Skeletal muscle cell (primary cell): ENCODE measurements at regions not wholly inside any gene's neighbourhood (a gene's known extent, or its start where the extent isn't known, plus 50 kb on each side); places are given as distances from the start of the nearest gene placed in this dataset.
A peak's percentile ranks its signal among the peaks of the same experiment; 100 is the strongest.

Experiments used
- DNase-seq: peaks from one replicate; pipeline ENCODE4 v3.0.0-alpha.2; 2010; ENCODE audit warnings: low read depth
- H3K4me3 ChIP-seq: 2 replicates; pipeline ENCODE4 v1.5.1; 2011; ENCODE audit warnings: low read depth, mild to moderate bottlenecking, control low read depth, low read length, moderate library complexity

DNA sequence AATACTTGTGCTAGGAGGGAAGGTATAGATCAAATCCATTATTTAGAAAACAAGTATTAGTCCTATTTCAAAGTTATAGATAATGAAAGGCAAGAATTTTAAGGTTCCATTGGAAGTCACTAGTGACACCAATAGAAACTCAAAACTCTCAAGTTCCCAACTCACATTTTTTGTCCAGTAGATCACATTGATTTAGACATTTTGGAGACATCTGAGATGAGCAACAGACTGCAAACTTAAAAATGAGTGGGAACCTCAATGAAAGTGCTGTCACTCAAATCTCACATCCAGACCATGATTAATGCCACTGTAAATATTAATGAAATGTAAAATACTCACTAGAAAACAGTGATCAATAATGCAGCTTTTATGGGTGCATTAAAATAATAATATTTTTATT lies 405.0 kb downstream of the ENC1 start:
- no peak overlapping the region for H3K4me3 ChIP-seq
- no peak for DNase-seq

DNA sequence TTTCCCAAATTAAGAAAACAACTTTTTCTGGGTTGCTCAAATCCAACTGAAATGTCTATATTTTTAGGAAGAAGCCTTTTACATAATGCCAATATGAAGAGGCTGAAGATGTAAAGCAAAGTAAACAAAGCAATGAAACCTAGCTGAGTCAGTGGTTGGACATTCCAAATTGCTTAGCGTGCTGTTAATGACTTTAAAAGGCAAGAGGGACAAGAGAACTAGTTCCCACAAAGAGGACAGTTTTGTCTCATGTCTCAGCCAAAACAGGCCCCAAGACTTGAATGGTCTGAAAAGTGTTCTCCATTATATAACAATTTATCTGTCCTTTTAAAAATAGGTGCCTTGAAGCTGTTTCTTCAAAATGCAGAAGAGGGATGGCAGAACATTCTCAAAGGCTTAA lies 407.0 kb downstream of the ENC1 start:
- DNase-seq = peak; percentile 47
- H3K4me3 ChIP-seq = no peak overlapping the region

DNA sequence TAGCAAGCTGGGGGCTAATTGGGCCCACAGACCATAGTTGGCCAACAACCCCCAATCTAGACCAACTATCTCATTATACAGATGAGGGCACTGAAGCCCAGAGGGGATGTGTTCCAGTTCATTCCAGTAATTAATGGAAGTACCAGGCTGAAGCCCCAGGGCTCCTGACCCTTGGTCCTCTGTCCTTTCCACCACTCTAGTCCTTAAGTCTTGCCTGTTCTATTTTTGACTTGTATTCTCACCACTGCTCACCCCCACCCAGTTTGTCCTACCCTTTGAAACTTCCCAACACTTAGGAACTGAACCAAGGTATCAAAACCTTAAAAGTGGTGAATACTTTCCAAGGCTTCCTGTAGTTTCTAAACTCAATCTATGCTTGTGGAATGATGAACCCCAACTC lies 407.4 kb downstream of the ENC1 start:
- no peak for DNase-seq
- no peak overlapping the region for H3K4me3 ChIP-seq

DNA sequence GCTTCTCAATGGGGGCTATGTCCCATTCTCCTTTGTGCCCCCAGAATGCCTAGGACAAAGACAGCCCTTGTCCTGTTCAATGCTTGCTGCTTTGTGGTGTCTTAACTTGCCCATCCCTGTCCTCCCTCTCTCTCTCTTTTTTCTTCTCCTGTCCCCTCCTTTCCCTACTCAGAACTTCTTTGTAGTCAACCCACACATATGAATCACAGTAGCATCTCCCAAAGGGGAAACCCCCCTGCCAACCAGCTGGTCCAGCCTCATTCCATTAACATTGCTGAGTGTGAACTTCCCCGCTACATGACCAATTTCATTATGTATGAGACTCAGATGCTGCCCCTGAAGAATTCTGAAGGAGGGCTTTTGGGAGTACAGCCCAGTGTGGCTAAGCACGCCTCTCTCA lies 408.3 kb downstream of the ENC1 start:
- H3K4me3 ChIP-seq = no peak overlapping the region
- peak; percentile 92 for DNase-seq

DNA sequence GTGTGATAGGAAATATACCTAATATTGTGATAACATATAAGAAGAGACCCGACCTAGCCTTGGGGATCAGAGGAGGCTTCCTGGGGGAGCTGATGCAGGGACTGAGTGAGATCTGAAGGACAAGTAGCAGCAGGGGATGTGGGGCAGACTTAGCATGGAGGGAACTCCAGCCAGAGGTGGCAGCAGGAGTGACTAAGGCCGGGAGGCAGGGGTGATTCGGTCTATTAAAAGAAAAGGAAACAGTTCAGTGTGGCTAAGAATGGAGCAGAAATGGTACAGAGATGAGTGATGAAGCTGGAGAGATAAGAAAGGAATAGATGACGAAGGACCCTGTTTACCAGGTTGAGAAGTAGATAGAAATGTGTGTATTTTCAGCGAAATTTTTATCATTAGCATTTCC lies 408.8 kb downstream of the ENC1 start:
- no peak overlapping the region for H3K4me3 ChIP-seq
- DNase-seq = no peak

DNA sequence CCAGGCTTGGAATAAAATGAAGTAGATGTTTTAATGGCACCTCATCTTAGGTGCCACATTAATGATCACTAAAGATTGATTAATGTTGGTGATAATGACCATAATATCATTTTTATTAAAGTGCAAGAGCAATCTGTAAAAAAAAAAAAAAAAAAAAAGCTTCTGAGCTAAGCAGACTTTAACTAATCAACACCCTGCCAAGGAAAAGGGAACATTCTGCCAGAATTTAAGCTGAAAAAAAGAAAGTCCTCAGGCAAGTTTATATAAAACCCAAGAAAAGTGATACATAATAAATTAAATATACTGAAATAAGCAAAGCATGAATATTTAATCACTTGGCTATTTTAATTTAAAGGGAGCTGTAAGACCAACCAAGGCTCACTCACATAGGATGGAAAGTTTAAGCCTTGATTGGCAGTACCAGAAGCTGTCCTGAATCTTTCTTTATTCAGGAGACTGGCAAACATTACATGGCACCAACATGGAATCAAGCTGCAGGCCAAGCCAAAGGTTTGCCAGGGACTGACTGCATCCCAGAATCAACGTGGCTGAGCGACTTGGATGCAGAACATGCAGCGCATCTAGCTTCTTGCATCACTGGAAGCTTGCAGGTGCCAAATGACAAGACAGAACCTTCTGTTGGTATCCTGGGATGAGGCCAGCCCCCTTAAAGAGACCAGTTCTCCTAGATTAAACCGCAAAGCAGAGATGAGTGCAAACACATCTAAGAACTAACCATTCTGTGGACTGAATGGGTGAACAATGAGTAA lies 413.6 kb downstream of the ENC1 start:
- DNase-seq = no peak
- H3K4me3 ChIP-seq = no peak overlapping the region

DNA sequence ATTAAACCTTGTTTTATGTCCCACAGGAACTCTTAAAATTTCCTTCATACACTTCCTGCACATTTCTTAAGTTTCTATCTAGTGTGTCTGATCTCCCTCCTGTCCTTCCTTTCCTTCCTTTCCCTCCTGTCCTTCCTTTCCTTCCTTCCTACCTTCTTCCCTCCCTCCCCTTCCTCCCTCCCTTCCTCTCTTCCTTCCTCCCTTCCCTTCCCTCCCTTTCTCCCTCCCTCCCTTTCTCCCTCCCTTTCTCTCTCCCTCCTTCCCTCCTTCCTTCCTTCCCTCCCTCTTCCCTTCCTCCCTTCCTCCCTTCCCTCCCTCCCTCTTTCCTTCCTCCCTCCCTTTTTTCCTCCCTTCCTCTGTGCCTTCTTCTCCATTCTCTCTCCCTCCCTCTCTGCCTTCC lies 414.9 kb downstream of the ENC1 start:
- DNase-seq = no peak

DNA sequence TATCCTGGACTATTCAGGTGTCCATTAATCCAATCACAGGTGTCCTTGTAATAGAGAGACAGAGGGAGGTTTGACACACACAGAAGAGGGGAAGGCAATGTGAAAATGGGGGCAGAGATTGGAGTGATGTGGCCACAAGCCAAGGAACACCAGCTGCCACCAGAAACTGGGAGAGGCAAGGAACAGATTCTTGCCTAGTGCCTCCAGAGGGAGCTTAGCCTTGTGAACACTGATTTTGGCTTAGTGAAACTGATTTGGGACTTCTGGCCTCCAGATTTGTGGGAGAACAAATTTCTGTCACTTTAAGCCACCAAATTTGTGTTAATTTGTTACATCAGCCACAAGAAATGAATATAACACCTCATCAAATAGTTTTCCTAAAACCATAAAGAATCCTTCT lies 416.2 kb downstream of the ENC1 start:
- no peak for DNase-seq
- no peak overlapping the region for H3K4me3 ChIP-seq

More for the DNA sequence above, 414.9 kb downstream of the ENC1 start:
- H3K4me3 ChIP-seq = no peak overlapping the region

DNA sequence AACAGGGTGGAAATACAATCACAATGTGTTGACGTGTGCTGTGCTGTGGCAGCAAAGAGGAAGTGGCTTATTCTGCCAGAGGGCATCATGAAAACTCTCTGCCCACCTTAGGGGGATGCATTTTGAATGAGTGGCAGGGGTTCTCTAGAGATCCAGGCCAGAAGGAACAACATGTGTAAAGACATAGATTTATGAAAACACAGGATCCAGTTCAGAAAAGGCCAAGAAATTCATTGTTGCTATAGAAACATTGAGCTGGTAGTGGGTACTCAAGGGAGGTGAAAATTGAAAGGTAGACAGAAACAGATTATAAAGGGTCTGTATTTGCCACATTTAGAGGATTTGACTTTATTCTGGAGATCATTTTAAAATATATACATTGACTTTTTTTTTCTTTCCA lies 417.7 kb downstream of the ENC1 start:
- no peak overlapping the region for H3K4me3 ChIP-seq
- DNase-seq = no peak

DNA sequence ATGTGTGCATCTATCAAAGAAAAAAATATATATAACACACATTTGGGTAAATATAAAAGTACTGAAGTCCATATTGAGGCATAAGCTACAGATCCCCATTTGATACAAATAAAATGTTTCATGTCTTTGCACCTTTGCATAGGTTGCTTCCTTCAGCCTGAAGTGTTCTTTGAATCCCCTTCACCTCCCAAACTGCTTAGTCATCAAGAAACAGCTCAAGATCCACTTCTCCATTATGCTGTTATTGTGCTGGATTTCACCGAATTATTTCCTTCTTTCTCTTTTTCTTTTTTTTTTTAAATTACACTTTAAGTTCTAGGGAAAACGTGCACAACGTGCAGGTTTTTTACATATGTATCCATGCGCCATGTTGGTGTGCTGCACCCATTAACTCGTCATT lies 419.1 kb downstream of the ENC1 start:
- DNase-seq = no peak
- no peak overlapping the region for H3K4me3 ChIP-seq

DNA sequence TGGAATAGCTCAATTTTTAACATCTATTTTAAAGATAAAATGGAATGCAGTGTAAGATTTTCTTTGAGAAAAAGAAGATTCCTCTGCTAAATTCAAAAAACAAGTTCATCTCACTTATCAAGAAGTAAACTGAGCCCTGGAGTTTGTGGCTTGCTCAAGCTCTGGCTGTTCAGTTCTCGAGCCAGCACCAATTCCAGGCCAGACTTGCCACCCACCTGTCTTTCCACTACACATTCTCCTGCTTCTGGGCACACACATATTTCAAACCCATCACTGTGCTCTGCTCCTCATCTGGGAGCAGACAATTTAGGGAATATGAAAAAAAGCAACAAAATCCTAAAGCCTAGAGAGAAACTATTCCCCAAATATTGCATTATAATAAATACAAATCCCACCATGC lies 424.5 kb downstream of the ENC1 start:
- DNase-seq = no peak
- H3K4me3 ChIP-seq = no peak overlapping the region

DNA sequence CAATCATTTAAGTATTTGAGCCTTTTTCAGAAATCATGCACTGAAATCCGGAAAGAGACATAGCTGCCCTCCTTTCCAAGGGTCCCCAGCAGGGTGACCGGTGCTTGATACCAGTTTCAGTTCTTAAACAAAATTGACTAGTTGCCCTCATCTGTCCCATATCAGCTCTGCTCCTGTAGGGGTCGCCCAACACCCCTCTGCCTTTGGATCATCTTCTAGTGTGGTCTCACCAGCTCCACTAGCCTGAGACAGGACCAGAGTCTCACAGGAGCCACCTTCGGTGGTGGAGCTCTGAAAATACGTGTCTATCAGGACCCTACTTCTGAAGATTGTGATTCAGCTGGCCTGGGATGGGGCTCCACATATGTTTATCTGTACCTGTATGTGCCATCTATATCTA lies 428.2 kb downstream of the ENC1 start:
- H3K4me3 ChIP-seq = no peak overlapping the region
- DNase-seq = no peak

DNA sequence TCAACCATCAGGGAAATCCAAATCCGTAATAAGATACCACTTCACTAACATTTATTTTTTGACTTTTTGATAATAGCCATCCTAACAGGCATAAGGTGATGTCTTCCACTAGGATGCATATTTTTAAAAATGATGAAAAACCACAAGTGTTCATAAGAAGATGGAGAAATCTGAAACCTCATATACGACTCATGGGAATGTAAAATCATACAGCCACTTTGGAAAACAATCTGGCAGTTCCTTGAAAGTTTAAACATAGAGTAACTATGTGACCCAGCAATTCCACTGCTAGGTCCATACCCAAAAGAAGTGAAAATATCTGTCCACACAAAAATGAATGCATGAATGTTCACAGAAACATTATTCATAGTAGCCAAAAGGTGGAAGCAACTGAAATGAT lies 431.0 kb downstream of the ENC1 start:
- H3K4me3 ChIP-seq = no peak overlapping the region
- DNase-seq = no peak

DNA sequence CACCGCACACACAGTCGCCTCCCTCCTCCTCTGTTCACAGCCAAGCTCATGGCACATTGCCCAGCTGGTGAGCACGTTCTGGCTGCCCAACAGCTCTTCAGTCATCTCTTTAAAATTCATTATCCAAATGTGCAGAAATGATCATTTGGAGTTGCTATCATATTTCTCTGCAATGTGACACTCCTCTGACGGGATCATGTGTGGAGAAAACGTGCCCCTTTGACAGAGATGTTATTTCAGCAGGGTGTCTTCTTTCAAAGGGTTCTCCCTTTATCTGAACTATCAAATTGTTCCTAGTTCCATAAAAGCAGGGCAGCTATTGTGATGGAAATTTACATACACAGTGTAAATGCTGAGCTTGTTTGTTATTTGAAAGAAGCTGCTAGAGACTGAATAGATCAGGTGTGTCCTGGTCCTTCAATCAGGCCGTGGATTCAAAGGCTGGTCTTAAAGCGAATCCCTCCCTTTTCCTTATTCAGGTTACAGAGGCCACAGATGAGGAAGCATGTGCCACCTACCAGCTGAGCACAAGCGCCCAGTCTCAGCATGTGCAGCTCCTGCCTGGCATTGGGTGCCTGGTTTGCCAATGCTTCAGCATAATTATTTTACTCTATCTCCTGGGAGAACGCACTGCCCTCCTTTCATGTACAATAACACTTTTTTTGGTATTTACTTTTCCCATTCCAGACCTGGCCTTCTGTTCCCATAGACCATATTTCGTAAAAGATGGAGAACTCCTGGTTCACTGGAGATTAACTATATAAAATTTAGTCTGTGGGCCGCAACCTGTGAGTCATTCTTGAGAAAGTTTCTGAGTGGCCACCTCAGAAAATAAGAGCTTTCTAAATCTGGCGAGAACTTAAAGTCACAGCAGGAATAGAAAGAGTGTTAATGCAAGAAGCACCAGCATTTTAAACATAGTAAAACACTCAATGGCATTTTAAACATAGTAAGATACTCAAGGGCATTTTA lies 433.7 kb downstream of the ENC1 start:
- no peak overlapping the region for H3K4me3 ChIP-seq
- DNase-seq = peak; percentile 84

DNA sequence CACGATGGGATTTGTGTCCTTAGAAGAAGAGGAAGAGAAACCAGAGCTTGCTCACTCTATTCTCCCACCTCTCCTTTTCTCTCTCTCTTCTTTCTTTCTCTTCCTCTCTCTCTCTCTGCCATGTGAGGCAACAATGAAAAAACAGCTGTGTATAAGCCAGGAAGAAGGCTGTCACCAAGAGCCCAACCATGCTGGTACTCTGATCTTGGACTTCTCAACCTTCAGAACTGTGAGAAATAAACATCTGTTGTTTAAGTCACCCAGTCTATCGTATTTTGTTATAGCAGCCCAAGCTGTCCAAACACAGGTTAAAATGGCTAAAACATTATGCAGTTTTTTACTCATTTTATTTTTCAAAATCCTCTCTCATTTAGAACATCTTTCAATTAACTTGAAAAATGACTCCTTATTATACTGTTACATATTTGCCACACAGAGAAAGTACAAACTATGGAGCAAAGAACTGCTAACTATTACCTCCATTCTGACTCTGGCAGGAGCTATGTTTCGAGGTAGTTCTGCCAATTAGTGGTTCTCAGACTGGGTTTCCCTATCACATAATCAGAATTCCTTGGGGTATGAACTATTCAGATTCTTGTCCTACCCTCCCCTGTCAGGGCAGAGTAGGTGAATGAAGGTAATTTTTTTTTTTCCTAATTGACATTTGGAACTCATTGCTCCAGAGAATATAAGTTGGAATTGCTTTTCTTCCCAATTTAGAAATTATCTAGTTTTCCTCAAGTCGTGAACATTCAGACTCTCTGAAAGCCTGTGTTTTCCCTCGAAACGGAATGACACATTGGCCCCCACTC lies 434.6 kb downstream of the ENC1 start:
- DNase-seq = no peak
- H3K4me3 ChIP-seq = no peak overlapping the region

DNA sequence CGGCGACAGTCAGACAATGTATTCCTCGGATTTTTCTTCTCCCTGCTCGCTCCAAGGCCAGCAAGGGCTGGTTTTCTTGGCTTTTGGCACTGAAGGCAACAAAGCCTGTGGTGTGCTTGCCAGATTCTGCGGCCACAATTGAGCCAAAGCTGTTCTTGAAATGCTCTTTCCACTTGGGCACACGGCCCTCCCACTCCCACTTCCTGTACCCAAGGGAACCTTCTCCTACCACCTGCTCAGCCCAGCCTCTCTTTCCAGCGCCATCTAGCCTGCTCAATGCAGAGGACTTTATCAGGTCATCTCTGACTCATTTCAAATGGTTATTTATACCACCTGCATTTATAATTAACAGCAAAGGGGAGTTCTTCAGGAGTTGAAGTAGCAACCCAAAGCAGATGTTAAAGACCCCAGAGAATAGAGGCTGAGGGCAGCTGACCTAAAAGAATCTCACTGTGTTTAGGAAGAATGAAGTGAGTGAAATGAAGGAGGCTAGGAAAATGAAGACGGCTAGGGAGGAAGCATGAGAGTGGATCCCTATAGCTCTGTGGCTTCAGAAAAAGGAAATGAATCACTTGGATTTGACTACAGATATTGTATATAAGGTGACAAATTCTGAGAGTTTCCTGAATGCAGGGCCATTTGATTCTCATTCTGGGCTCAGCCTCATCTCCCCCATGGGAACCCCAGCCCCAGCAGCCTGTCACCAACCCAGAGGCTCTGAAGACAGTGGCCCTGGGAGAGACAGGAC lies 439.0 kb downstream of the ENC1 start:
- H3K4me3 ChIP-seq = no peak overlapping the region
- DNase-seq = no peak

DNA sequence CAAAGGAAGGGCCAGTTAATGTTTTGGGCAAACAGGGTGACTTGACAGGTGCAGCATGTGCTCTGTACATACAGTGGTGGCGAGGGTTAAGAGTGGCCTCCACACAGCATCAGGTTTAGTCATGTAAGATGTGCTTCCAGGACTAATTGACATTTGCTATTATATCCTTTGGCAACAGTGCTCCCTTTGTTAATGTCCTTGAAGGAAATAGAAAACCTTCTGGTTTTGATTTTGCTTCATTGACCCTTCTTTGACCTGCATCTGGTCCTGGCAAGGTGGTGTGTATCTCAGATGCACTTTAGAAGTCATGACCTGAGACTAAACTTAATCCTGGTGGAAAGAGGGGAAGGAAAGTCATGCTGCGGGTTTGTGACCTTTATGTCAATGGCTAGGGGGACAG lies 440.0 kb downstream of the ENC1 start:
- DNase-seq = no peak

DNA sequence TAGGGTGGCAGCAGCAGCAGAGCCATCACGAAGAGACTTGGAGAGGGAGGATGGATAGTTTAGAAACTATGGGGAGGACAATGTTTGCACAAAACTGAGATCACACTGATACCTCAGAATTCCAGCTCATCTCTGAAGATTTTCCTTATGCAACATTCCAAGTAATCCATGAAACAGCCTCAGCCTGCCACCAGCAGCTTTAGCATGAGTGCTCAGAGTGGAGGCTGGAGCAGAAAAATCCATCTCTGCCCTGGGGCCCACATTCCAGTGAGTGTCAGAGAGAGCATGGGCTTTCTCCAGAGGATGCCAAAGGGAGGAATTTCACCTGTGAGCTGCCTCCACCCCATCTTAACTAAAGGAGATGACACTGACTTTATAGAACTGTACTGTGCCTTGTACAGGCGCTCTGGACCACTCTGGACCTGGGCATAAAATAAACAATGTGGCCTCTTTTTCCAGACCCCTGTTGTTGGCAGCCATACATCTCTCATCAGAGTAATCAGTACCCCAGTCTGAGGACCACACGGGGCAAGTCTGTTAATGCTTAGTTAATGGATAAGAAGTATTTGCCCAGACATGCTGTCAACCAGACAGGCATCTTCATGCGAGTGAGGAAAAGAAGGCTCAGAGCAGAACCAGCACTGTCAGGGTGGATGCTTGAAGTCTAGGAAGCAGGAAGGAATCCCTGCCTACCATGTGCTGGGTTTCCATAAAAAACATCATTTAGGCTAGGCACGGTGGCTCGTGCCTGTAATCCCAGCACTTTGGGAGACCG lies 440.9 kb downstream of the ENC1 start:
- no peak overlapping the region for H3K4me3 ChIP-seq
- DNase-seq = no peak

More for the DNA sequence above, 440.0 kb downstream of the ENC1 start:
- no peak overlapping the region for H3K4me3 ChIP-seq

DNA sequence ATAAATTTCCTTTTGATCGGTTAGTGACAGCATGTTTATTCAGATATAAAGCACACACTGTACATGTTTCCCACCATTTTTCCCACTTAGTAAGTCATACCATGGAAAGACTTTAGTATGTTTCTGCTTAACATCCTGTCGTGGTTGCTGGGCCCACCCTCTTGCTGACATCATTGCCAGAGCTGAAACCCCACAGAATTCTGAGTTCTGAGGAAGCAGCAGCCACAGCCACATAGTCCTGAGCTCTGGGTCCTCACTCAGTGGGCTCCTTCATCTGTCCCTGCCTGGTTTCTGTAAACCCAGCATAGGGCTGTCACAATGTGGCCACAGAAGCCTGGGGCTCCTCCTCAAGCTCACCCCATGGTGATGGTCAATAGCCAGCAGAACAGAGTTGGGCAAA lies 441.5 kb downstream of the ENC1 start:
- H3K4me3 ChIP-seq = no peak overlapping the region
- no peak for DNase-seq
